Peyer's patch (tissue), 4 donors: ENCODE measurements at regions not wholly inside any gene's neighbourhood (a gene's known extent, or its start where the extent isn't known, plus 50 kb on each side); places are given as distances from the start of the nearest gene placed in this dataset.

Experiments used
- CTCF ChIP-seq, 6 experiments: fragments of 450-650 bp in 4 of 6; fragments of 200-600 bp in 2 of 6; sonication (generic) in 1 of 6; IDR thresholded peaks; one replicate each; pipeline ENCODE4 v1.5.1; 2017 to 2019; ENCODE audit warnings: antibody characterized with exemption in 6 of 6, mild to moderate bottlenecking in 3 of 6, moderate library complexity in 1 of 6
- POLR2A ChIP-seq, 2 donors: fragments of 450-650 bp; IDR thresholded peaks; one replicate each; pipeline ENCODE4 v1.5.1; 2017; ENCODE audit warnings: antibody characterized with exemption in 2 of 2, mild to moderate bottlenecking in 2 of 2, moderate library complexity in 2 of 2

- TF ChIP-seq CTCF (IDR thresholded peaks at IDR 0.05): no peak
- TF ChIP-seq POLR2A (IDR thresholded peaks at IDR 0.05): no peak
Measured at GRCh38 chr15:97196048-97197014, 764.2 kb upstream of the ARRDC4 start.
